Liver (tissue), 7 donors: ENCODE measurements at regions not wholly inside any gene's neighbourhood (a gene's known extent, or its start where the extent isn't known, plus 50 kb on each side); places are given as distances from the start of the nearest gene placed in this dataset.

Experiments
- DNase-seq: peaks from one replicate; pipeline ENCODE4 v3.0.0-alpha.2; 2017; ENCODE audit warnings: low spot score
- H3K27ac ChIP-seq, 2 donors: one replicate each; pipeline ENCODE4 v1.7.0; 2013; ENCODE audit warnings: inconsistent platforms in 2 of 2, low read length in 2 of 2, control low read depth in 1 of 2, low read depth in 1 of 2, mild to moderate bottlenecking in 1 of 2
- H3K27me3 ChIP-seq, 4 donors: one replicate each; pipeline versions ENCODE4 v1.6.1 to v1.7.0; 2013; ENCODE audit warnings: low read length in 3 of 4, inconsistent platforms in 1 of 4, mild to moderate bottlenecking in 1 of 4, moderate library complexity in 1 of 4; ENCODE audit not compliant: control insufficient read depth in 4 of 4, insufficient read depth in 4 of 4
- H3K36me3 ChIP-seq, 4 donors: one replicate each; pipeline versions ENCODE4 v1.6.1 to v1.7.0; 2013; ENCODE audit warnings: low read length in 3 of 4, mild to moderate bottlenecking in 3 of 4, low read depth in 1 of 4, moderate library complexity in 1 of 4; ENCODE audit not compliant: control insufficient read depth in 4 of 4, insufficient read depth in 3 of 4
- H3K4me1 ChIP-seq, 4 donors: one replicate each; pipeline versions ENCODE4 v1.6.1 to v1.7.0; 2013; ENCODE audit warnings: low read length in 3 of 4, mild to moderate bottlenecking in 3 of 4, moderate library complexity in 1 of 4; ENCODE audit not compliant: control insufficient read depth in 4 of 4, insufficient read depth in 4 of 4
- H3K4me3 ChIP-seq, 3 donors: one replicate each; pipeline versions ENCODE4 v1.6.1 to v1.7.0; 2013; ENCODE audit warnings: low read length in 3 of 3, control low read depth in 1 of 3, low read depth in 1 of 3, mild to moderate bottlenecking in 1 of 3
- H3K9ac ChIP-seq, 2 donors: one replicate each; pipeline ENCODE4 v1.7.0; 2013; ENCODE audit warnings: low read length in 2 of 2, mild to moderate bottlenecking in 2 of 2, moderate library complexity in 2 of 2, control low read depth in 1 of 2, low read depth in 1 of 2
- H3K9me3 ChIP-seq, 4 donors: one replicate each; pipeline versions ENCODE4 v1.6.1 to v1.7.0; 2013; ENCODE audit warnings: low read length in 3 of 4; ENCODE audit not compliant: control insufficient read depth in 4 of 4
- EGR1 ChIP-seq, 2 donors: IDR thresholded peaks; 2 replicates each; pipeline ENCODE4 v1.6.1; 2016 to 2018; ENCODE audit warnings: antibody characterized with exemption in 2 of 2, low read depth in 2 of 2
- FOXA1 ChIP-seq: IDR thresholded peaks from 2 replicates; pipeline ENCODE4 v1.6.1; 2016; ENCODE audit warnings: antibody characterized with exemption
- FOXA2 ChIP-seq: IDR thresholded peaks from 2 replicates; pipeline ENCODE4 v1.6.1; 2016; ENCODE audit warnings: antibody characterized with exemption
- GABPA ChIP-seq, 2 donors: IDR thresholded peaks in 1 of 2; conservative IDR thresholded peaks in 1 of 2; 2 replicates each; pipeline ENCODE4 v1.6.1; 2016; ENCODE audit warnings: antibody characterized with exemption in 2 of 2, mild to moderate bottlenecking in 1 of 2, moderate library complexity in 1 of 2
- HNF4G ChIP-seq: IDR thresholded peaks from 2 replicates; pipeline ENCODE4 v1.6.1; 2016; ENCODE audit warnings: antibody characterized with exemption
- JUND ChIP-seq, 2 donors: IDR thresholded peaks; 2 replicates each; pipeline ENCODE4 v1.6.1; 2016; ENCODE audit warnings: antibody characterized with exemption in 2 of 2
- MAX ChIP-seq: IDR thresholded peaks from 2 replicates; pipeline ENCODE4 v1.6.1; 2016; ENCODE audit warnings: antibody characterized with exemption
- NR2F2 ChIP-seq: IDR thresholded peaks from 2 replicates; pipeline ENCODE4 v1.6.1; 2016; ENCODE audit warnings: antibody characterized with exemption
- RAD21 ChIP-seq, 2 donors: IDR thresholded peaks; 2 replicates each; pipeline ENCODE4 v1.6.1; 2016; ENCODE audit warnings: antibody characterized with exemption in 2 of 2, mild to moderate bottlenecking in 2 of 2
- REST ChIP-seq: IDR thresholded peaks from 2 replicates; pipeline ENCODE4 v1.6.1; 2016; ENCODE audit warnings: antibody characterized with exemption, mild to moderate bottlenecking
- RXRA ChIP-seq, 2 donors: IDR thresholded peaks; 2 replicates each; pipeline ENCODE4 v1.6.1; 2017 to 2018; ENCODE audit warnings: antibody characterized with exemption in 2 of 2, mild to moderate bottlenecking in 1 of 2
- SP1 ChIP-seq: IDR thresholded peaks from 2 replicates; pipeline ENCODE4 v1.6.1; 2018; ENCODE audit warnings: antibody characterized with exemption, mild to moderate bottlenecking
- TAF1 ChIP-seq: conservative IDR thresholded peaks from 2 replicates; pipeline ENCODE4 v1.6.1; 2016; ENCODE audit warnings: antibody characterized with exemption, mild to moderate bottlenecking
- YY1 ChIP-seq: IDR thresholded peaks from 2 replicates; pipeline ENCODE4 v1.6.1; 2016; ENCODE audit warnings: antibody characterized with exemption, mild to moderate bottlenecking
- ZBTB33 ChIP-seq: IDR thresholded peaks from 2 replicates; pipeline ENCODE4 v1.6.1; 2016; ENCODE audit warnings: antibody characterized with exemption
- WGBS: extraction: QIAGEN DNeasy Blood & Tissue Kit; methylation state at CpG from one replicate; pipeline ENCODE4 v1.1.7; 2013; 5-methylcytosine and 5-hydroxymethylcytosine counted together
- donor health status: healthy.
- donor health status: healthy.
- donor health status: healthy.
- donor health status: healthy.

- H3K9me3 ChIP-seq, result no peaks in the 10 kb centered on the region
- no peak overlapping the region for H3K4me3 ChIP-seq
- TF ChIP-seq JUND (IDR thresholded peaks at IDR 0.05), result no peak
- TF ChIP-seq MAX, result no peak
- no peak for TF ChIP-seq HNF4G
- TF ChIP-seq FOXA1, result no peak
- no peak for TF ChIP-seq NR2F2
- TF ChIP-seq YY1, result no peak
- no peak for TF ChIP-seq RXRA (IDR thresholded peaks at IDR 0.05)
- no peak for TF ChIP-seq GABPA (IDR thresholded peaks at IDR 0.05 in 1 of 2, conservative IDR thresholded peaks at IDR 0.05 in 1 of 2)
- TF ChIP-seq ZBTB33, result no peak
- no peak for TF ChIP-seq TAF1
- TF ChIP-seq SP1, result no peak
- no peak for TF ChIP-seq REST
- H3K9ac ChIP-seq, result no peak overlapping the region
- H3K27me3 ChIP-seq, result no peaks in the 10 kb centered on the region
- 81% methylated on average over 1 of the region's 1 CpG for WGBS
- H3K36me3 ChIP-seq, result no peaks in the 10 kb centered on the region
- no peaks in the 10 kb centered on the region for H3K4me1 ChIP-seq
- no peak overlapping the region for H3K27ac ChIP-seq
- no peak for DNase-seq
Measured at GRCh38 chr2:146503366-146503765, 1341.5 kb upstream of the ACVR2A start.

- no peak for DNase-seq
- no peaks in the 10 kb centered on the region for H3K4me1 ChIP-seq
- no peaks in the 10 kb centered on the region for H3K9me3 ChIP-seq
- H3K9ac ChIP-seq, result no peak overlapping the region
- WGBS, result 31% methylated on average over 1 of the region's 1 CpG
- no peak overlapping the region for H3K4me3 ChIP-seq
- no peaks in the 10 kb centered on the region for H3K27me3 ChIP-seq
- no peak for TF ChIP-seq MAX
- TF ChIP-seq FOXA2, result no peak
- no peak for TF ChIP-seq YY1
- no peak for TF ChIP-seq ZBTB33
- no peak for TF ChIP-seq NR2F2
- no peak for TF ChIP-seq SP1
- TF ChIP-seq EGR1 (IDR thresholded peaks at IDR 0.05; ENCODE audit: low read depth in 2 of 2), result no peak
- TF ChIP-seq HNF4G, result no peak
- TF ChIP-seq GABPA (IDR thresholded peaks at IDR 0.05 in 1 of 2, conservative IDR thresholded peaks at IDR 0.05 in 1 of 2), result no peak
- TF ChIP-seq RAD21 (IDR thresholded peaks at IDR 0.05), result no peak
- H3K27ac ChIP-seq, result no peak overlapping the region
- no peaks in the 10 kb centered on the region for H3K36me3 ChIP-seq
Measured at GRCh38 chr2:146496248-146496647, 1348.6 kb upstream of the ACVR2A start.
